IMR-90 (cell line): ENCODE measurements at regions not wholly inside any gene's neighbourhood (a gene's known extent, or its start where the extent isn't known, plus 50 kb on each side); places are given as distances from the start of the nearest gene placed in this dataset.

ENCODE experiments used
- ATAC-seq: fragments of 200-7000 bp; cut with Tn5 transposase; 2 replicates; pipeline ENCODE4 v1.9.1; 2020; ENCODE audit warnings: low read depth, mild to moderate bottlenecking, moderate library complexity
- BruUV-seq: library from RNA; stranded (reverse); fragments of 400-500 nt; replicated peaks from 2 replicates; lab custom pipeline; 2021; lab: Mats Ljungman, UMichigan
- CTCF ChIA-PET: fragments of 300-600 bp; formaldehyde crosslinking; extraction: SDS; loops from one replicate; lab custom pipeline; 2021; ENCODE audit warnings: antibody characterized with exemption; lab: Yijun Ruan, JAX
- POLR2A ChIA-PET: fragments of 300-600 bp; sonication (Branson Sonifier 250); formaldehyde crosslinking; loops from one replicate; lab custom pipeline; 2022; ENCODE audit warnings: antibody characterized with exemption; ENCODE audit not compliant: unreplicated experiment; lab: Charles Lee
- DNase-seq: peaks from one replicate; pipeline ENCODE4 v3.0.0; 2013
- H2AFZ ChIP-seq: replicated peaks from 2 replicates; pipeline ENCODE3; 2013; ENCODE audit warnings: low read length, mild to moderate bottlenecking; ENCODE audit not compliant: poor library complexity
- H2AK5ac ChIP-seq: 2 replicates; pipeline ENCODE4 v1.6.1; 2013; ENCODE audit warnings: low read depth, low read length, inconsistent platforms
- H2AK9ac ChIP-seq: replicated peaks from 2 replicates; pipeline ENCODE3; 2013; ENCODE audit warnings: mild to moderate bottlenecking, low read depth, low read length, moderate library complexity; ENCODE audit not compliant: poor library complexity
- H2BK120ac ChIP-seq: 2 replicates; pipeline ENCODE4 v1.6.1; 2013; ENCODE audit warnings: low read depth, low read length, inconsistent platforms
- H2BK15ac ChIP-seq: 3 replicates; pipeline ENCODE4 v1.6.1; 2013; ENCODE audit warnings: low read depth, low read length, inconsistent platforms
- H2BK20ac ChIP-seq: 2 replicates; pipeline ENCODE4 v1.6.1; 2013; ENCODE audit warnings: low read depth, mild to moderate bottlenecking, inconsistent platforms, low read length, moderate library complexity
- H2BK5ac ChIP-seq: 2 replicates; pipeline ENCODE4 v1.6.1; 2013; ENCODE audit warnings: mild to moderate bottlenecking, low read depth, low read length, inconsistent platforms; ENCODE audit not compliant: poor library complexity, severe bottlenecking
- H3K14ac ChIP-seq: replicated peaks from 2 replicates; pipeline ENCODE4 v1.6.1; 2013; ENCODE audit warnings: low read depth, low read length, inconsistent platforms
- H3K18ac ChIP-seq: 2 replicates; pipeline ENCODE4 v1.6.1; 2013; ENCODE audit warnings: low read depth, low read length, control low read depth
- H3K23ac ChIP-seq: 2 replicates; pipeline ENCODE4 v1.6.1; 2013; ENCODE audit warnings: low read depth, low read length, inconsistent platforms
- H3K27ac ChIP-seq: 2 replicates; pipeline ENCODE4 v1.5.1; 2013; ENCODE audit warnings: mild to moderate bottlenecking, control low read depth, low read length; ENCODE audit not compliant: insufficient read depth
- H3K27me3 ChIP-seq: 2 replicates; pipeline ENCODE4 v1.6.1; 2013; ENCODE audit warnings: low read length; ENCODE audit not compliant: control insufficient read depth, insufficient read depth
- H3K36me3 ChIP-seq: 2 replicates; pipeline ENCODE4 v1.6.1; 2013; ENCODE audit warnings: low read length, mixed read lengths; ENCODE audit not compliant: control insufficient read depth, insufficient read depth
- H3K4ac ChIP-seq: 2 replicates; pipeline ENCODE4 v1.6.1; 2013; ENCODE audit warnings: low read depth, low read length, inconsistent platforms
- H3K4me1 ChIP-seq: 2 replicates; pipeline ENCODE4 v1.6.1; 2013; ENCODE audit warnings: low read length, mixed read lengths; ENCODE audit not compliant: control insufficient read depth, insufficient read depth
- H3K4me2 ChIP-seq: 2 replicates; pipeline ENCODE4 v1.6.1; 2013; ENCODE audit warnings: low read depth, mild to moderate bottlenecking, control low read depth, low read length, moderate library complexity
- H3K4me3 ChIP-seq: 2 replicates; pipeline ENCODE4 v1.5.1; 2013; ENCODE audit warnings: low read depth, mild to moderate bottlenecking, control low read depth, low read length, moderate library complexity; ENCODE audit not compliant: insufficient read depth
- H3K56ac ChIP-seq: 2 replicates; pipeline ENCODE4 v1.6.1; 2013; ENCODE audit warnings: low read length, inconsistent platforms; ENCODE audit not compliant: insufficient read depth; ENCODE audit errors: extremely low read depth
- H3K79me1 ChIP-seq, 2 experiments: 2 replicates each; pipeline ENCODE4 v1.6.1; 2013; ENCODE audit warnings: low read length in 2 of 2, inconsistent platforms in 1 of 2, low read depth in 1 of 2
- H3K9ac ChIP-seq: 2 replicates; pipeline ENCODE4 v1.6.1; 2013; ENCODE audit warnings: low read depth, low read length, control low read depth
- H3K9me1 ChIP-seq: 2 replicates; pipeline ENCODE4 v1.6.1; 2013; ENCODE audit warnings: low read length, inconsistent platforms; ENCODE audit not compliant: insufficient read depth
- H3K9me3 ChIP-seq: 2 replicates; pipeline ENCODE4 v1.6.1; 2013; ENCODE audit warnings: low read length; ENCODE audit not compliant: control insufficient read depth, insufficient read depth
- H4K20me1 ChIP-seq: 2 replicates; pipeline ENCODE4 v1.6.1; 2013; ENCODE audit warnings: low read length, inconsistent platforms; ENCODE audit not compliant: insufficient read depth
- H4K5ac ChIP-seq: 2 replicates; pipeline ENCODE4 v1.6.1; 2013; ENCODE audit warnings: mild to moderate bottlenecking, low read depth, low read length, control low read depth
- H4K8ac ChIP-seq, 2 experiments: 2 replicates each; pipeline ENCODE4 v1.6.1; 2013; ENCODE audit warnings: low read depth in 2 of 2, low read length in 2 of 2, control low read depth in 1 of 2, inconsistent platforms in 1 of 2
- H4K91ac ChIP-seq: 2 replicates; pipeline ENCODE4 v1.6.1; 2013; ENCODE audit warnings: low read depth, low read length, inconsistent platforms; ENCODE audit not compliant: insufficient read depth
- BHLHE40 ChIP-seq: fragments of 150-350 bp; IDR thresholded peaks from 2 replicates; pipeline ENCODE4 v1.6.1; 2016; ENCODE audit warnings: mild to moderate bottlenecking, low read depth, low read length
- CEBPB ChIP-seq: IDR thresholded peaks from 2 replicates; pipeline ENCODE4 v1.6.1; 2012; ENCODE audit warnings: low read depth, low read length, improper control_type of control experiment
- CHD1 ChIP-seq: IDR thresholded peaks from 2 replicates; pipeline ENCODE4 v1.6.1; 2012; ENCODE audit warnings: low read depth, low read length, improper control_type of control experiment
- CTCF ChIP-seq: conservative IDR thresholded peaks from 2 replicates; pipeline ENCODE4 v1.5.1; 2012; ENCODE audit warnings: mild to moderate bottlenecking, low read depth, low read length, improper control_type of control experiment
- FOS ChIP-seq: fragments of 150-350 bp; IDR thresholded peaks from 2 replicates; pipeline ENCODE4 v1.6.1; 2016; ENCODE audit warnings: low read depth, low read length
- MAFK ChIP-seq: IDR thresholded peaks from 2 replicates; pipeline ENCODE4 v1.6.1; 2012; ENCODE audit warnings: low read depth, low read length, improper control_type of control experiment
- NFE2L2 ChIP-seq: fragments of 150-350 bp; IDR thresholded peaks from 2 replicates; pipeline ENCODE4 v1.6.1; 2016; ENCODE audit warnings: low read depth, mild to moderate bottlenecking, low read length
- POLR2A ChIP-seq: IDR thresholded peaks from 2 replicates; pipeline ENCODE4 v1.6.1; 2012; ENCODE audit warnings: mild to moderate bottlenecking, low read depth, low read length
- RAD21 ChIP-seq: IDR thresholded peaks from 2 replicates; pipeline ENCODE4 v1.6.1; 2012; ENCODE audit warnings: low read length, improper control_type of control experiment
- SMC3 ChIP-seq: fragments of 150-350 bp; IDR thresholded peaks from 2 replicates; pipeline ENCODE4 v1.6.1; 2016; ENCODE audit warnings: low read depth, mild to moderate bottlenecking, antibody characterized with exemption, low read length, moderate library complexity
- USF2 ChIP-seq: fragments of 150-350 bp; IDR thresholded peaks from 2 replicates; pipeline ENCODE4 v1.6.1; 2017; ENCODE audit warnings: mild to moderate bottlenecking, antibody characterized with exemption, low read length, low read depth
- WGBS, 2 experiments: methylation state at CpG; one replicate each; pipeline versions ENCODE4 v1.1.5 to v1.1.7; 2013; ENCODE audit warnings: missing lambda C conversion rate in 2 of 2; ENCODE audit not compliant: insufficient read length in 1 of 2; ENCODE audit errors: extremely low coverage in 2 of 2; 5-methylcytosine and 5-hydroxymethylcytosine counted together
- dilution Hi-C: fragments of 300-500 bp; cut with HindIII; formaldehyde crosslinking; loops from one replicate; pipeline ENCODE4 v1.14.3; 2018; ENCODE audit warnings: low sequenced_read_pairs; ENCODE audit not compliant: unreplicated experiment
- in situ Hi-C: fragments of 300-500 bp; cut with MboI; formaldehyde crosslinking; loops from 3 replicates; pipeline ENCODE4 v1.14.3; 2019; ENCODE audit warnings: low sequenced_read_pairs, inconsistent platforms, mixed read lengths
- intact Hi-C: fragments of 100-400 bp; cut with micrococcal nuclease; formaldehyde crosslinking; loops from 2 replicates; pipeline ENCODE4 v1.10.0; 2022

GRCh38 chr3:117104792-117105191 is 395.2 kb downstream of the TUSC7 start:
- H3K9me1 ChIP-seq, result peaks cover 5% of the 10 kb centered on the region; the same call in 1 of the 2 replicates

More at GRCh38 chr3:117104792-117105191, 395.2 kb downstream of the TUSC7 start:
- peak overlapping the region; percentile 78 for H2BK20ac ChIP-seq
- ATAC-seq (no peak), DNase-seq (peak; percentile 55)
- H3K4me2 ChIP-seq, result no peak overlapping the region
- dilution Hi-C loops, result no loop called here
- H4K5ac ChIP-seq, result no peak overlapping the region
- CTCF ChIA-PET, result no interaction called here
- no peak overlapping the region for H3K4me3 ChIP-seq
- H3K14ac ChIP-seq, result peak overlapping the region; percentile 78
- peak overlapping the region; percentile 72 for H2BK120ac ChIP-seq
- peak overlapping the region; percentile 25 for H2AK9ac ChIP-seq
- intact Hi-C loops, result no loop called here
- H3K79me1 ChIP-seq, result no peaks in the 10 kb centered on the region
- no peak for TF ChIP-seq CEBPB
- TF ChIP-seq BHLHE40, result no peak
- no peak for TF ChIP-seq RAD21
- TF ChIP-seq SMC3, result no peak
- no peak for TF ChIP-seq MAFK
- no peak for TF ChIP-seq CTCF
- no peak for TF ChIP-seq FOS
- no peak for TF ChIP-seq NFE2L2
- TF ChIP-seq USF2, result no peak
- no peak for TF ChIP-seq POLR2A
- no peak for TF ChIP-seq CHD1
- peak overlapping the region; percentile 76 for H3K4ac ChIP-seq
- no peak overlapping the region for H3K9ac ChIP-seq
- peak overlapping the region; percentile 30 to 55; a peak in 1 of 4 replicates for H4K8ac ChIP-seq
- WGBS, 2 experiments, result no CpG with 5 or more reads among the region's 4 CpGs
- H3K56ac ChIP-seq, result peak overlapping the region; percentile 31; the same call in 1 of the 2 replicates
- H4K91ac ChIP-seq, result peak overlapping the region; percentile 58; the same call in 1 of the 2 replicates
- H3K27ac ChIP-seq, result peak overlapping the region; percentile 79; the same call in 1 of the 2 replicates
- H4K20me1 ChIP-seq, result no peaks in the 10 kb centered on the region
- in situ Hi-C loops, result no loop called here
- peak overlapping the region; percentile 53 for H2AFZ ChIP-seq
- H3K36me3 ChIP-seq, result no peaks in the 10 kb centered on the region
- no TSS peak for BruUV-seq
- no peaks in the 10 kb centered on the region for H3K27me3 ChIP-seq
- peaks cover 2% of the 10 kb centered on the region for H3K4me1 ChIP-seq
- peak overlapping the region; percentile 39; the same call in 1 of the 2 replicates for H2AK5ac ChIP-seq
- POLR2A ChIA-PET, result no interaction called here
- H3K18ac ChIP-seq, result peak overlapping the region; percentile 59
- no peaks in the 10 kb centered on the region for H3K9me3 ChIP-seq
- H2BK15ac ChIP-seq, result peak overlapping the region; percentile 70; the same call in 1 of the 3 replicates
- peak overlapping the region; percentile 4; the same call in 1 of the 2 replicates for H3K23ac ChIP-seq
- peak overlapping the region; percentile 1 for H2BK5ac ChIP-seq
